Stimulated activated CD4-positive, alpha-beta T cell treated with anti-CD3 and anti-CD28 coated beads, Interleukin-1b, Interleukin-23, amount 100 ng/mL, for 4 hours (primary cell): ENCODE measurements at regions not wholly inside any gene's neighbourhood (a gene's known extent, or its start where the extent isn't known, plus 50 kb on each side); places are given as distances from the start of the nearest gene placed in this dataset.

Experiments used
- DNase-seq, 2 donors: peaks; one replicate each; pipeline ENCODE4 v3.0.0-alpha.2; 2020; ENCODE audit warnings: low read depth in 2 of 2

DNA sequence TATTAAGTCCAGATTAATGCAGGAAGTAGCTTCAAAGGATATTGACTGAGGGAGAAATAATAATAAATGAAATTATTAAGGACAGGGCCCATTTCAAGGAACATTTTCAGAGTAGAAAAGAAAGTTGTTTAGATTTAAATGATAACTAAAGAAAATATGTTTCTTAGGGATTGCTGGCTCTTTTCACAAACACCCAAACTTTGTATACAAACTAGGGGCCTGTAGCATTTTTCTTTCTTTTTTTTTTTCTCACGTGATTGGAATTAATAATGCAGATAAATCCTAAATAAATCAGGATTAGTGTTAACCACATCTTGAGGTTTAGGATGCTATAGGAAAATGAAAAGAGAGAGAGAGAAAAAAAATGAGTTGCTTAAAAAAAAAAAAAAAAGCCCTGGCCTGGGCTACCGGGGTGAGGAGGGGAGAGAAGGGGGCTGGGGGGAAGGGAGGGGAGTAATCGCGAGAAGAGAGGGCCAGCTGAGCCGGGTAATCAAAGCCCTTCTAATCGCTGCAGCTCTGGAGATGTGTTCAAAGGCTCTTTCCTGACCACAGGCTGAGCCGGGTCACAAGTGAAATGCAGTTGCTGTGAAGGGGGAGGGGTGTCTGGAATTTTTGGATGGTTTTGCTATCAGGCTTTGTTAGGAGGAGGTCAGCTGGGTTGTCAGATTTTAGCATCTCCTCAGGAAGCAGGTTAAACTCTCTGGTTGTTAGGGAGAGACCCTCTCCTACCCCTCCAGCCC, 104.6 kb upstream of the ZFHX3 start:
- no peak for DNase-seq

DNA sequence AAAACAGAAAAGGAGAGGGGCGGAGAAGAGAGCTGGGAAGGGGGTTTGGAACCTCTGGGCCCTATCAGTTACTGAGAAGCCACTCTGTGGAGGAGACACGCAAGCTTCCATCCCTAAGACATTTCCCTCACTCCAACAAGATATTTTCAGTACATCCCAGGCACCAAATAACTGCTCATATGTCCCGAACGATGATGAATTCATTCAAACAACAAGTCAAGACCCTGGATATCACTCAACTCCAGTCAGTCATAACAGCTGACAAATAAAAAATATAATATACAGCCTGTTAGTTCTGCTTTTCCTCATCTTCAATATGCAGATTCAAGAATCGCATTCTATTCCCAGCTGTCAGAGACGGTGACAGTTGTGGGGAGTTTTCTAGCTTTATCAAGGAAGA, 104.0 kb upstream of the ZFHX3 start:
- no peak for DNase-seq

GRCh38 chr16:73151225-73151624, 103.3 kb upstream of the ZFHX3 start:
- DNase-seq: no peak

DNA sequence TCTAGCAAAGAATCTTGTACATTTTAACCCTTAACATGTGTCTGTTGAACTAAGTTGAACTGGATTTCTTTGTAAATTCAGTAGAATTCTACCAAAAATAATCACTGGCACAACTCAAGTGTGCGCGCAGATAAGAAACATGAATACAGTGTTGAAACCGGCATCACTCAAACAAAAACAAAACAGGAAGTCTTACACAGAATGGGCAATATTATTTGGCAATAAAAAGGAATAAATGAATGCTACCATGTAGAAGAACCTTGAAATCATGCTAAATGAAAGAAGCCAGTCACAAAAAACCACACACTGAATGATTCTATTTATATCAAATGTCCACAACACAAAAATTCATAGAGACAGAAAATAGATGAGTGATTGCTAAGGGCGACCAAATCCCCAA, 102.9 kb upstream of the ZFHX3 start:
- no peak for DNase-seq

GRCh38 chr16:73149334-73149733, 101.4 kb upstream of the ZFHX3 start:
- DNase-seq: no peak

GRCh38 chr16:73147958-73148357, 100.0 kb upstream of the ZFHX3 start:
- no peak for DNase-seq

DNA sequence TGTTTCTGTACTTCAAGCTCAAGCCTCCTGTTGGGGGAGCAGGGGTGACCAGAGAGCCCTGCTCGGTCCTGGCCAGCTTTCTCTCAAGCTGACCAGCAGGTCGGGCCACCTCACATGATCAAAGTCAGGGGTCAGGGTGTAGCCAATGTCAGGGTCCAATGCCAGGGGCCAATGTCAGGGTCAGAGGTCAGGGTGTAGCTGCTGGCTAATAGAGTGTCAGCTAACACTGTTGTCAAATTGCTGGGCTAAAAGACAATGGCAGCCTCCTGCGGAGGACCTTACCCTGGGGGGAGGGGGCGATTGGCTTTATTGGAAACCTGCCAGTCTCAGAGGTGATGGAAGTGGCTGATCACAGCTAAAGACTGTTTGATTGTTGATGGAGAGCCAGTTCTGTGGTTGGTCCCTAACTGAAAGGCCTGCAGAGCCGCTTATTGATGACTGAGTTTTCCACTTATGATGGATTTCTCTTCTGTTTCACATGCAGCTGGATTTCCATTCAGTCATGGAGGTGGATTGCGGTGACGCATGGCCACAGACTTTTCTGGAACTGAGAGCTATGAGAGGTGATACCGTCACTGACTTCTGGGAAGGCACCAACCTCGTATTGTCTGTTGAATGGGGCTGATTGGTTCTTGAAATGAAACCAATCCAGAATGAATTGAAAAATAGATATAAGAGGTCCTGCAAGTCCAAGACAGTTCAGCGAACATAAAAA, 97.4 kb upstream of the ZFHX3 start:
- DNase-seq: no peak

- DNase-seq: no peak
These were observed 95.9 kb upstream of the ZFHX3 start for GRCh38 chr16:73143576-73144422.

GRCh38 chr16:73143002-73143401, 95.1 kb upstream of the ZFHX3 start:
- no peak for DNase-seq

DNA sequence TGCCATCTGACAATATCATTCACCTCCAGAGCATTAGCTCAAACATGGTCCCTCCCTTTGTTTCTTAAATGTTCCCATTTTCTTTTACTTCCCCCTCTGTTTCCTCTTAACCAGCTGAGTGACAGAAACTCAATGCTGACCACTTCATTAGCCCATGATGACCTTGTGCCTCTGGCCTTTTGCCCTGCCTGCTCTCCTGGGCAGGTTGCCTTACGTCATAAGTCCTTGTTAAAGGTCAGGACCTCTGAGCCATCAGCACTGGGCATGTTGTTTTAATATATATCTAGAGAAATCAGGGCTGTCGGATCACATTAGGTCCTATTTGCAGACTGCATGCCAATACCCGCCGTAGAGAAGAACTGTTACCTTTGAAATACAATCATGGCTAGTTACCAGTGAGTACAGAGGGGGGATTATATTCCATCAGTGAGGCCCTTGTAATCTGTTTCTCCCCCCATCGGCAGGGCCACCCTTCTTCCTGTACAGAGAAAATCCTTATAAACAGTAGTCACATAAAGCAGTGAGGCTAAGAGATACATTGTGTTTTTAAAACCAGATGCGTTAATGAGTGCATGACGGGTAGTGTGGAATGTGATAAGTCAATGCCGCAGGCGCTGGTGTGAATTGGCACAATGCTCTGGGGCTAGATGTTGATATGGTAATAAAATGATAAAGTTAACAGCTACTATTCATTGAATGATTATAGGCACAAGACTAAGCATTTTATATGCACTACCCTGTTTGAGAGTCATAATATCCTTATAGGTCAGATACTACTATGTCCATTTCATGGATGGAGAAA, 94.3 kb upstream of the ZFHX3 start:
- DNase-seq: no peak

DNA sequence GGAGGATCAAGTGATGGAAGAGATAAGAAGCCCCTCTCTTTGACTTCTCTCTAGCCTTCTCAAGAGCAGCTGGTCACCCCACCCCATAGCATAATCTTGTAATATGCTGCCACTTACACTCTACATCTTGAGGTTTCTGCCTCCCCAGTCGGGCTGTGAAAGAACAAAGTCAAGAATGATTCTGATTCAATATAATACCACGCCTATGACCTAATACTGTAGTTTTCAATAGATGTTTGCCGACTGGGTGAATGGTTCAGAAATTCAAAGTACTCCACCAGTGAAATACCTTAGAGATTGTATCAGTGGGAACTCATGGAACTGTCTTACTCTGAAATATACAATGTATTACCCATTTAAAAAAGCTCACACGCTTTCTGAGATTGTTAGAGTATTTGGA, 93.0 kb upstream of the ZFHX3 start:
- DNase-seq: no peak

- DNase-seq: no peak
These were observed 83.4 kb upstream of the ZFHX3 start for GRCh38 chr16:73131156-73131862.

DNA sequence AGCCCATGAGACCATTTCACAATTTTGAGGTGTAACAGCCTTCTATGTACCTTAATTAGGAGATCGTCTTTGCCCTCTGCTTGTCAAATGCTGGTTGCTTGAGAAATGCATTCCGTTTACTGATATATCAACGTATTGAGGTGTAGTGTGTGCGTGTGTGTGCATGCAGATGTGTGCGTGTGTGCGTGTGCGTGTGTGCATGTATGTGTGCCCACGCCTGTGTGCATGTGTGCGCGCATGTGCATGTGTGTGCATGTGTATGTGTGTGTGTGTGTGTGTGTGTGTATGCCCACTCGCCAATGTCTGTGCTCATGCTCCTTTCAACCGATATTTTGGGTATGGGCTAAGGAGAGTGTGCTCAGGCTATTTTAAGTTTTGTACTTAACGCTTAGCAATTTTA, 81.5 kb upstream of the ZFHX3 start:
- no peak for DNase-seq

GRCh38 chr16:73126525-73126853, 78.6 kb upstream of the ZFHX3 start:
- no peak for DNase-seq

DNA sequence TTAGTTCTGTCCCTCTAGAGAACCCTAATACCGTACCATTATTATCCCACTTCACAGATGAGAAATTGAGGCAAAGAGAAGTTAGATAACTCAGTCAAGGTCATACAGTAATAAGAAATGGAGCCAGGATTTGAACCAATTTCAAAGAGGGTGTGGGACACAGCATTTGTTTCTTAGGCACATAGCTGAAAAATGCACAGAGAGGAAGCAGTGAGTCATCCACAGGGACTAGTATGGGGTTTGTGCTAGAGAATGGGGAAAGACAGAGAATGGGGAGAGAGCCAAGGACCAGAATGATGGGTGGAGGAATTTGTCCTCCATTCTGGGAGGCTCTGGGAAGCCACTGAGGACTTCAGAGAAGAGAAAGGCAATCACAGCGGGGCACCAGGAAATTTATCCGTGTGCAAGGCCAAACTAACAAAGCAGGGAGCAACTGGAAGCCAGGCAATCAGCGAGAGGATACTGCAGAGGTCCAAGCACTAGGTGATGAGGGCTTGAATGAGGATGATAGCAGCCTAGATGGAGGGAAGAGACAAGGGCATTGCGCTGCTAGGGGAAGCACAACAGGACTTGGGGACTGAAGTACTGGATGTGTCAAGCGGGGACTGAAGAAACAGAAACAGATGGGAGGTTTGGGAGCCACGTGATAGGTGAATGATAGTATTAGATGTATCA, 78.1 kb upstream of the ZFHX3 start:
- DNase-seq: no peak

GRCh38 chr16:73124665-73125375, 76.9 kb upstream of the ZFHX3 start:
- DNase-seq: no peak

- no peak for DNase-seq
These were observed 76.2 kb upstream of the ZFHX3 start for GRCh38 chr16:73124097-73124652.

- DNase-seq: no peak
These were observed 74.9 kb upstream of the ZFHX3 start for GRCh38 chr16:73122604-73123391.

GRCh38 chr16:73116576-73116975, 68.6 kb upstream of the ZFHX3 start:
- DNase-seq: no peak
